Activated CD8-positive, alpha-beta memory T cell treated with anti-CD3 and anti-CD28 coated beads for 1 hour (primary cell): ENCODE measurements at regions not wholly inside any gene's neighbourhood (a gene's known extent, or its start where the extent isn't known, plus 50 kb on each side); places are given as distances from the start of the nearest gene placed in this dataset.

Experiments used
- DNase-seq, 2 donors: peaks; one replicate each; pipeline ENCODE4 v3.0.0-alpha.2; 2020; ENCODE audit warnings: low read depth in 1 of 2; ENCODE audit errors: extremely low read depth in 1 of 2

GRCh38 chr12:124445826-124446225 is 121.6 kb downstream of the NCOR2 start:
- DNase-seq, result no peak

- DNase-seq, result no peak
These were observed 122.2 kb downstream of the NCOR2 start for GRCh38 chr12:124445121-124445718.

- no peak for DNase-seq
These were observed 123.3 kb downstream of the NCOR2 start for GRCh38 chr12:124443931-124444712.

- DNase-seq, result no peak
These were observed 124.5 kb downstream of the NCOR2 start for GRCh38 chr12:124442772-124443445.

- DNase-seq, result no peak
These were observed 125.1 kb downstream of the NCOR2 start for GRCh38 chr12:124442281-124442680.

GRCh38 chr12:124441443-124442194 is 125.8 kb downstream of the NCOR2 start:
- DNase-seq, result no peak

- no peak for DNase-seq
These were observed 126.5 kb downstream of the NCOR2 start for GRCh38 chr12:124440841-124441381.

GRCh38 chr12:124440031-124440626 is 127.3 kb downstream of the NCOR2 start:
- DNase-seq, result no peak

- DNase-seq, result no peak
These were observed 128.9 kb downstream of the NCOR2 start for GRCh38 chr12:124438437-124439056.

GRCh38 chr12:124437617-124438436 is 129.6 kb downstream of the NCOR2 start:
- DNase-seq, result no peak

- no peak for DNase-seq
These were observed 130.3 kb downstream of the NCOR2 start for GRCh38 chr12:124437121-124437520.

- no peak for DNase-seq
These were observed 131.0 kb downstream of the NCOR2 start for GRCh38 chr12:124436366-124436765.

- DNase-seq, result no peak
These were observed 131.5 kb downstream of the NCOR2 start for GRCh38 chr12:124435806-124436345.

- DNase-seq, result no peak
These were observed 132.2 kb downstream of the NCOR2 start for GRCh38 chr12:124434951-124435805.

- no peak for DNase-seq
These were observed 133.1 kb downstream of the NCOR2 start for GRCh38 chr12:124434354-124434753.

- DNase-seq, result no peak
These were observed 133.5 kb downstream of the NCOR2 start for GRCh38 chr12:124433879-124434278.

GRCh38 chr12:124433147-124433874 is 134.1 kb downstream of the NCOR2 start:
- no peak for DNase-seq
